K562 (cell line): ENCODE measurements at regions not wholly inside any gene's neighbourhood (a gene's known extent, or its start where the extent isn't known, plus 50 kb on each side); places are given as distances from the start of the nearest gene placed in this dataset.

Experiments used
- FOXA1 ChIP-seq: fragments of 450-650 bp; IDR thresholded peaks from 2 replicates; pipeline ENCODE4 v1.6.1; 2016; ENCODE audit warnings: mild to moderate bottlenecking, borderline replicate concordance
- FOXM1 ChIP-seq, 2 experiments: fragments of 450-650 bp in 1 of 2; sonication (generic) in 1 of 2; formaldehyde crosslinking in 1 of 2; IDR thresholded peaks; 2 replicates each; pipeline versions ENCODE4 v1.6.1 to v1.9.0; 2017 to 2022; ENCODE audit warnings: low read depth in 2 of 2, mild to moderate bottlenecking in 2 of 2, missing genetic modification reagents in 1 of 2, moderate library complexity in 1 of 2
- GATAD2B ChIP-seq: fragments of 450-650 bp; IDR thresholded peaks from 2 replicates; pipeline ENCODE4 v1.6.1; 2017; ENCODE audit warnings: mild to moderate bottlenecking, borderline replicate concordance
- HNRNPUL1 ChIP-seq: fragments of 200-400 bp; formaldehyde crosslinking; IDR thresholded peaks from 2 replicates; pipeline ENCODE4 v1.6.1; 2017; ENCODE audit warnings: low read length
- RAD21 ChIP-seq, 2 experiments: fragments of 250-450 bp in 1 of 2; fragments of 450-650 bp in 1 of 2; sonication (Bioruptor Pico) in 1 of 2; formaldehyde crosslinking in 1 of 2; IDR thresholded peaks in 1 of 2; conservative IDR thresholded peaks in 1 of 2; 2 replicates each; pipeline versions ENCODE4 v1.4.0 to v1.8.0; 2020 to 2022; ENCODE audit warnings: mild to moderate bottlenecking in 2 of 2, moderate library complexity in 1 of 2
- RFX5 ChIP-seq: IDR thresholded peaks from 2 replicates; pipeline ENCODE4 v1.6.1; 2011; ENCODE audit warnings: low read depth, mild to moderate bottlenecking, improper control_type of control experiment, low read length
- ZNF644 ChIP-seq: fragments of 200-800 bp; sonication (Bioruptor generic); IDR thresholded peaks from 2 replicates; pipeline ENCODE4 v1.6.1; 2016; ENCODE audit warnings: low read depth, missing genetic modification characterization, missing compliant biosample characterization
- ZNF766 ChIP-seq: fragments of 200-800 bp; sonication (Bioruptor generic); conservative IDR thresholded peaks from 2 replicates; pipeline ENCODE4 v1.6.1; 2016; ENCODE audit warnings: missing genetic modification characterization, missing compliant biosample characterization
- TF ChIP-seq, protein P1 (sequence below), 2 experiments: fragments of 450-650 bp; conservative IDR thresholded peaks; 2 replicates each; pipeline ENCODE4 v1.6.1; 2017; ENCODE audit warnings: mild to moderate bottlenecking in 2 of 2, moderate library complexity in 2 of 2
- TF ChIP-seq, protein P2 (sequence below), 3 experiments: IDR thresholded peaks in 2 of 3; conservative IDR thresholded peaks in 1 of 3; 2 replicates each; pipeline ENCODE4 v1.5.1; 2011 to 2012; ENCODE audit warnings: low read length in 3 of 3, mild to moderate bottlenecking in 3 of 3, control low read depth in 2 of 3, improper control_type of control experiment in 1 of 3, inconsistent platforms in 1 of 3, low read depth in 1 of 3, mixed read lengths in 1 of 3, moderate library complexity in 1 of 3; ENCODE audit not compliant: insufficient read depth in 2 of 3
- TF ChIP-seq, protein P3 (sequence below): IDR thresholded peaks from 2 replicates; pipeline ENCODE4 v1.6.1; 2011; ENCODE audit warnings: borderline replicate concordance, low read depth, mild to moderate bottlenecking, moderate library complexity, low read length; ENCODE audit not compliant: insufficient read depth, poor library complexity, severe bottlenecking
- TF ChIP-seq, protein P4 (sequence below): sonication (generic); formaldehyde crosslinking; IDR thresholded peaks from 2 replicates; pipeline ENCODE4 v1.9.0; 2022; ENCODE audit warnings: mild to moderate bottlenecking, missing genetic modification reagents
- TF ChIP-seq, protein P5 (sequence below): sonication (generic); formaldehyde crosslinking; IDR thresholded peaks from 2 replicates; pipeline ENCODE4 v1.9.0; 2022; ENCODE audit warnings: mild to moderate bottlenecking, missing genetic modification reagents

DNA sequence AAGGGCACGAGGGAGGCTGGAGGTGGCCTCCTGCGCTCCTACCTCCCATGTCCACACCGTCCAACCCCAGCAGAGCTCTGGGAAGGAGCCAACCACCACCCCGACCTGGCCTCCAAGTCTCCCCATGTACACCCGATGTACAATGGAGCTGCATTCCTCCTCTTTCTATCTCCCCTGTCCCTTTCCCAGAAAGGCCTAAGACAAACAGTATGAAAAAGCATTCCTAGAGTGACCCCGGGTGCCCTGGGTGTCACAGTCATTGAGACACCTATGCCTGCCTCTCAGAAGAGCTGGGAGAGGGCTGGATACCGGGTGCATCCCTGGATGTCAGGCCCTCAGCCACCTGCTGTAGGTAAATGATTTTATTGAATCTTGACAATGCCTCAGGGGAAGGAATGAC, 248.1 kb downstream of the EMX2 start:
- TF ChIP-seq FOXA1 (no peak), ZNF644 (tag) (no peak), HNRNPUL1 (no peak), RAD21 (CRISPR knock-in tag; conservative IDR thresholded peaks at IDR 0.05 in 1 of 2, IDR thresholded peaks at IDR 0.05 in 1 of 2) (no peak), RFX5 (no peak), FOXM1 (IDR thresholded peaks at IDR 0.05; ENCODE audit: low read depth) (no peak), FOXM1 (CRISPR knock-in tag; IDR thresholded peaks at IDR 0.05; ENCODE audit: low read depth) (no peak), ZNF766 (CRISPR knock-in tag) (no peak), GATAD2B (no peak)
- TF ChIP-seq, protein P1, sequence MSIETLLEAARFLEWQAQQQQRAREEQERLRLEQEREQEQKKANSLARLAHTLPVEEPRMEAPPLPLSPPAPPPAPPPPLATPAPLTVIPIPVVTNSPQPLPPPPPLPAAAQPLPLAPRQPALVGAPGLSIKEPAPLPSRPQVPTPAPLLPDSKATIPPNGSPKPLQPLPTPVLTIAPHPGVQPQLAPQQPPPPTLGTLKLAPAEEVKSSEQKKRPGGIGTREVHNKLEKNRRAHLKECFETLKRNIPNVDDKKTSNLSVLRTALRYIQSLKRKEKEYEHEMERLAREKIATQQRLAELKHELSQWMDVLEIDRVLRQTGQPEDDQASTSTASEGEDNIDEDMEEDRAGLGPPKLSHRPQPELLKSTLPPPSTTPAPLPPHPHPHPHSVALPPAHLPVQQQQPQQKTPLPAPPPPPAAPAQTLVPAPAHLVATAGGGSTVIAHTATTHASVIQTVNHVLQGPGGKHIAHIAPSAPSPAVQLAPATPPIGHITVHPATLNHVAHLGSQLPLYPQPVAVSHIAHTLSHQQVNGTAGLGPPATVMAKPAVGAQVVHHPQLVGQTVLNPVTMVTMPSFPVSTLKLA (conservative IDR thresholded peaks at IDR 0.05) = no peak
- TF ChIP-seq, protein P2, sequence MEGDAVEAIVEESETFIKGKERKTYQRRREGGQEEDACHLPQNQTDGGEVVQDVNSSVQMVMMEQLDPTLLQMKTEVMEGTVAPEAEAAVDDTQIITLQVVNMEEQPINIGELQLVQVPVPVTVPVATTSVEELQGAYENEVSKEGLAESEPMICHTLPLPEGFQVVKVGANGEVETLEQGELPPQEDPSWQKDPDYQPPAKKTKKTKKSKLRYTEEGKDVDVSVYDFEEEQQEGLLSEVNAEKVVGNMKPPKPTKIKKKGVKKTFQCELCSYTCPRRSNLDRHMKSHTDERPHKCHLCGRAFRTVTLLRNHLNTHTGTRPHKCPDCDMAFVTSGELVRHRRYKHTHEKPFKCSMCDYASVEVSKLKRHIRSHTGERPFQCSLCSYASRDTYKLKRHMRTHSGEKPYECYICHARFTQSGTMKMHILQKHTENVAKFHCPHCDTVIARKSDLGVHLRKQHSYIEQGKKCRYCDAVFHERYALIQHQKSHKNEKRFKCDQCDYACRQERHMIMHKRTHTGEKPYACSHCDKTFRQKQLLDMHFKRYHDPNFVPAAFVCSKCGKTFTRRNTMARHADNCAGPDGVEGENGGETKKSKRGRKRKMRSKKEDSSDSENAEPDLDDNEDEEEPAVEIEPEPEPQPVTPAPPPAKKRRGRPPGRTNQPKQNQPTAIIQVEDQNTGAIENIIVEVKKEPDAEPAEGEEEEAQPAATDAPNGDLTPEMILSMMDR (IDR thresholded peaks at IDR 0.05 in 2 of 3, conservative IDR thresholded peaks at IDR 0.05 in 1 of 3; ENCODE audit: insufficient read depth in 2 of 3, low read depth in 1 of 3, low read length in 3 of 3) = no peak
- TF ChIP-seq, protein P3, sequence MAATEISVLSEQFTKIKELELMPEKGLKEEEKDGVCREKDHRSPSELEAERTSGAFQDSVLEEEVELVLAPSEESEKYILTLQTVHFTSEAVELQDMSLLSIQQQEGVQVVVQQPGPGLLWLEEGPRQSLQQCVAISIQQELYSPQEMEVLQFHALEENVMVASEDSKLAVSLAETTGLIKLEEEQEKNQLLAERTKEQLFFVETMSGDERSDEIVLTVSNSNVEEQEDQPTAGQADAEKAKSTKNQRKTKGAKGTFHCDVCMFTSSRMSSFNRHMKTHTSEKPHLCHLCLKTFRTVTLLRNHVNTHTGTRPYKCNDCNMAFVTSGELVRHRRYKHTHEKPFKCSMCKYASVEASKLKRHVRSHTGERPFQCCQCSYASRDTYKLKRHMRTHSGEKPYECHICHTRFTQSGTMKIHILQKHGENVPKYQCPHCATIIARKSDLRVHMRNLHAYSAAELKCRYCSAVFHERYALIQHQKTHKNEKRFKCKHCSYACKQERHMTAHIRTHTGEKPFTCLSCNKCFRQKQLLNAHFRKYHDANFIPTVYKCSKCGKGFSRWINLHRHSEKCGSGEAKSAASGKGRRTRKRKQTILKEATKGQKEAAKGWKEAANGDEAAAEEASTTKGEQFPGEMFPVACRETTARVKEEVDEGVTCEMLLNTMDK = no peak
- TF ChIP-seq, protein P4, sequence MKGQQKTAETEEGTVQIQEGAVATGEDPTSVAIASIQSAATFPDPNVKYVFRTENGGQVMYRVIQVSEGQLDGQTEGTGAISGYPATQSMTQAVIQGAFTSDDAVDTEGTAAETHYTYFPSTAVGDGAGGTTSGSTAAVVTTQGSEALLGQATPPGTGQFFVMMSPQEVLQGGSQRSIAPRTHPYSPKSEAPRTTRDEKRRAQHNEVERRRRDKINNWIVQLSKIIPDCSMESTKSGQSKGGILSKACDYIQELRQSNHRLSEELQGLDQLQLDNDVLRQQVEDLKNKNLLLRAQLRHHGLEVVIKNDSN (CRISPR knock-in tag) = no peak
- TF ChIP-seq, protein P5, sequence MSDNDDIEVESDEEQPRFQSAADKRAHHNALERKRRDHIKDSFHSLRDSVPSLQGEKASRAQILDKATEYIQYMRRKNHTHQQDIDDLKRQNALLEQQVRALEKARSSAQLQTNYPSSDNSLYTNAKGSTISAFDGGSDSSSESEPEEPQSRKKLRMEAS (CRISPR knock-in tag) = no peak
